WERI-Rb-1 (cell line): ENCODE measurements at regions not wholly inside any gene's neighbourhood (a gene's known extent, or its start where the extent isn't known, plus 50 kb on each side); places are given as distances from the start of the nearest gene placed in this dataset.
"Not testable (repeated sequence)": the region's sequence is repeated elsewhere in the genome, so short reads cannot be mapped to it uniquely, and the experiment has no call there.

ENCODE experiments used
- DNase-seq: peaks from one replicate; pipeline ENCODE4 v3.0.0-alpha.2; 2020
- H3K27ac ChIP-seq: fragments of 250-450 bp; sonication (Bioruptor Pico); 2 replicates; pipeline ENCODE4 v1.5.1; 2020; ENCODE audit warnings: mild to moderate bottlenecking, moderate library complexity
- H3K27me3 ChIP-seq: fragments of 250-450 bp; sonication (Bioruptor Pico); 2 replicates; pipeline ENCODE4 v1.5.1; 2021; ENCODE audit warnings: mild to moderate bottlenecking, low read depth, moderate library complexity; ENCODE audit not compliant: insufficient read depth, severe bottlenecking
- H3K36me3 ChIP-seq: fragments of 250-450 bp; sonication (Bioruptor Pico); 2 replicates; pipeline ENCODE4 v1.5.1; 2020; ENCODE audit warnings: mild to moderate bottlenecking, moderate library complexity
- H3K4me3 ChIP-seq: 2 replicates; pipeline ENCODE4 v1.5.1; 2011; ENCODE audit warnings: low read depth, mild to moderate bottlenecking, control low read depth, low read length
- H3K9me3 ChIP-seq: fragments of 250-450 bp; sonication (Bioruptor Pico); 2 replicates; pipeline ENCODE4 v1.5.1; 2021; ENCODE audit warnings: mild to moderate bottlenecking, moderate library complexity; ENCODE audit not compliant: severe bottlenecking
- TF ChIP-seq, protein P1 (sequence below): IDR thresholded peaks from 2 replicates; pipeline ENCODE4 v1.5.1; 2011; ENCODE audit warnings: low read depth, mild to moderate bottlenecking, control low read depth, inconsistent platforms, low read length

GRCh38 chr9:29174136-29174535, 1600.9 kb upstream of the C9orf72 start:
- no peak overlapping the region for H3K27ac ChIP-seq
- no peaks in the 10 kb centered on the region for H3K9me3 ChIP-seq
- DNase-seq: no peak
- no peak overlapping the region for H3K4me3 ChIP-seq
- no peaks in the 10 kb centered on the region for H3K27me3 ChIP-seq
- H3K36me3 ChIP-seq: no peaks in the 10 kb centered on the region
- TF ChIP-seq, protein P1, sequence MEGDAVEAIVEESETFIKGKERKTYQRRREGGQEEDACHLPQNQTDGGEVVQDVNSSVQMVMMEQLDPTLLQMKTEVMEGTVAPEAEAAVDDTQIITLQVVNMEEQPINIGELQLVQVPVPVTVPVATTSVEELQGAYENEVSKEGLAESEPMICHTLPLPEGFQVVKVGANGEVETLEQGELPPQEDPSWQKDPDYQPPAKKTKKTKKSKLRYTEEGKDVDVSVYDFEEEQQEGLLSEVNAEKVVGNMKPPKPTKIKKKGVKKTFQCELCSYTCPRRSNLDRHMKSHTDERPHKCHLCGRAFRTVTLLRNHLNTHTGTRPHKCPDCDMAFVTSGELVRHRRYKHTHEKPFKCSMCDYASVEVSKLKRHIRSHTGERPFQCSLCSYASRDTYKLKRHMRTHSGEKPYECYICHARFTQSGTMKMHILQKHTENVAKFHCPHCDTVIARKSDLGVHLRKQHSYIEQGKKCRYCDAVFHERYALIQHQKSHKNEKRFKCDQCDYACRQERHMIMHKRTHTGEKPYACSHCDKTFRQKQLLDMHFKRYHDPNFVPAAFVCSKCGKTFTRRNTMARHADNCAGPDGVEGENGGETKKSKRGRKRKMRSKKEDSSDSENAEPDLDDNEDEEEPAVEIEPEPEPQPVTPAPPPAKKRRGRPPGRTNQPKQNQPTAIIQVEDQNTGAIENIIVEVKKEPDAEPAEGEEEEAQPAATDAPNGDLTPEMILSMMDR: no peak

DNA sequence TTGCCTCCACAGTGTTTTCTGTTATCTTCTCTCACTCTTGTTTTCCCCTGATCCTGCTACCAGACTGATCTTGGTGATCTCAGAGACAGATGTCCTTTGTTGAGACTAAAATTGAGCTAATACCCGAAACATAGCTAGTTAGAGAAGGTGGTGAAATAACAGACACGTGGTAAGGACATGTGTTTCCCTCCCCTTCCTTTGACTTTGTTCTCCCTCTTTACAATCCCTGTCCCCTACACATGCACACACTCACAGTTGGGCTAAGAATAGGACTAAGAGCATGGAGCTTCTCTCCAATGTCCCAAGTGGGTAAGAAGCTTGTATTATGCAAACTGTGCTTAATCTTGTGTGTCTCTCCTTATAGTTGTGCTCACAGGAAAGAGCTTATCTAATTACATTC, 1603.0 kb upstream of the C9orf72 start:
- Histone ChIP-seq H3K9me3 (no peaks in the 10 kb centered on the region), H3K36me3 (no peaks in the 10 kb centered on the region), H3K27ac (peak overlapping the region; percentile 19; the same call in 1 of the 2 replicates), H3K4me3 (no peak overlapping the region), H3K27me3 (no peaks in the 10 kb centered on the region)
- TF ChIP-seq, protein P1: no peak
- no peak for DNase-seq

DNA sequence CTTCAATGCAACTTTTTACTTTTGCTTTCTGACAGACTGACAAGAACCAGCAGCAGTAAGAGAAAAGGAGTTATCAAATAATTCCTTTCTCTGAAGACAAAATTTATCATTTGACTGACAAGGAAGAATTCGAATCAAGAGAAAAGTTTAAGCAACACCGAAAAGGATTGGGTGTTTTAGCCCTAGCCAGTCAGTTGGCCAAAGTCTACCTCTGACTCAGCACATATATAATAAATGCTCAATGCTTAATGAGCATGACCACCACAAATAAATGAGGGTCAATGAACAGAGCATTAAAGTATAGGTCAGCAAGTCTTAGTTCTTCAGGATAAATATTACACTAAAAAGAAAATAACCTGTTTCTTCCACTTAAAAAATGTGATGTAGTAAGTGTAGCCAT, 1603.5 kb upstream of the C9orf72 start:
- Histone ChIP-seq H3K27ac (no peak overlapping the region), H3K9me3 (no peaks in the 10 kb centered on the region), H3K36me3 (no peaks in the 10 kb centered on the region), H3K4me3 (no peak overlapping the region), H3K27me3 (no peaks in the 10 kb centered on the region)
- TF ChIP-seq, protein P1: no peak
- DNase-seq: no peak

- Histone ChIP-seq H3K27me3 (no peaks in the 10 kb centered on the region), H3K27ac (no peak overlapping the region), H3K36me3 (no peaks in the 10 kb centered on the region), H3K9me3 (no peaks in the 10 kb centered on the region), H3K4me3 (no peak overlapping the region)
- TF ChIP-seq, protein P1: no peak
- DNase-seq: no peak
Observed at GRCh38 chr9:29183971-29184370, 1610.7 kb upstream of the C9orf72 start.

GRCh38 chr9:29188771-29189170, 1615.5 kb upstream of the C9orf72 start:
- not testable (repeated sequence) for H3K27me3 ChIP-seq, H3K36me3 ChIP-seq, H3K9me3 ChIP-seq, H3K27ac ChIP-seq, H3K4me3 ChIP-seq, DNase-seq

- not testable (repeated sequence) for H3K27ac ChIP-seq, H3K36me3 ChIP-seq, DNase-seq, H3K27me3 ChIP-seq, H3K4me3 ChIP-seq, H3K9me3 ChIP-seq
Observed at GRCh38 chr9:29189221-29189620, 1615.9 kb upstream of the C9orf72 start.

DNA sequence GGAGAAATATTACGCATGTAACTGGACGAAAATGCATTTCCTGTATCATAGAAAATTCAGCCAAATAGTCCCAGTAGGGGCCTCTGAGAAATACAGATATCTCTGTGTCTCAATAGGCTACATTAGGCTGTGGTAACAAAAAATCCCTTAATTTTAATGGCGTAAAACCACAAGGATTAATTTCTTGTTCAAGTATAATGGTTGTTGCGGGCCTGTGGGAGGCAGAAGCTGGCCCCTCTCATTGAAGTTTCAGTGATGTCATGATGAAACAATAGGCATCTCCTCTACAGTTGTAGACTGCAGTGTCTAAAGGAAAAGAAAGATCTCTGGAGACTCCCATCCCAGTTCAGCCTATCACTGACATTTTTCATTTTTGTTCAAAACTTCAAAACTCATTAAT, 1625.6 kb upstream of the C9orf72 start:
- no peak overlapping the region for H3K4me3 ChIP-seq
- H3K27ac ChIP-seq: no peak overlapping the region
- no peaks in the 10 kb centered on the region for H3K36me3 ChIP-seq
- H3K9me3 ChIP-seq: no peaks in the 10 kb centered on the region
- TF ChIP-seq, protein P1: no peak
- DNase-seq: no peak
- no peaks in the 10 kb centered on the region for H3K27me3 ChIP-seq
